SK-N-SH (cell line): ENCODE measurements at regions not wholly inside any gene's neighbourhood (a gene's known extent, or its start where the extent isn't known, plus 50 kb on each side); places are given as distances from the start of the nearest gene placed in this dataset.

Experiments used
- CTCF ChIA-PET: fragments of 300-600, 350-600 bp; formaldehyde crosslinking; extraction: SDS; loops from one replicate; lab custom pipeline; 2021; lab: Yijun Ruan, JAX
- POLR2A ChIA-PET: fragments of 350-600 bp; sonication (Branson Sonifier 250); formaldehyde crosslinking; extraction: SDS; loops from one replicate; lab custom pipeline; 2020; ENCODE audit warnings: antibody characterized with exemption, inconsistent platforms; lab: Yijun Ruan, JAX
- DNase-seq: peaks from one replicate; pipeline ENCODE4 v3.0.0; 2012
- H2AFZ ChIP-seq: fragments of 200-600 bp; sonication (generic); 2 replicates; pipeline ENCODE4 v1.8.1; 2016; ENCODE audit warnings: antibody characterized with exemption, mild to moderate bottlenecking, low read depth
- H3F3A ChIP-seq: fragments of 200-600 bp; sonication (generic); replicated peaks from 2 replicates; pipeline ENCODE3; 2016; ENCODE audit warnings: antibody characterized with exemption, mild to moderate bottlenecking; ENCODE audit not compliant: insufficient read depth
- H3K27ac ChIP-seq, 2 experiments: fragments of 200-500 bp in 1 of 2; fragments of 200-600 bp in 1 of 2; sonication (Bioruptor generic) in 1 of 2; sonication (generic), shearing (Covaris generic) in 1 of 2; 2 replicates each; pipeline versions ENCODE4 v1.5.1 to v1.6.1; 2014 to 2016; ENCODE audit warnings: low read depth in 2 of 2, inconsistent platforms in 1 of 2, low read length in 1 of 2, mild to moderate bottlenecking in 1 of 2, mixed read lengths in 1 of 2
- H3K27me3 ChIP-seq: fragments of 200-600 bp; sonication (generic), shearing (Covaris generic); 2 replicates; pipeline ENCODE4 v1.6.1; 2016; ENCODE audit warnings: mixed run types; ENCODE audit not compliant: insufficient read depth
- H3K36me3 ChIP-seq, 2 experiments: fragments of 200-500 bp in 1 of 2; fragments of 200-600 bp in 1 of 2; sonication (Bioruptor generic) in 1 of 2; sonication (generic) in 1 of 2; replicated peaks in 1 of 2; 2 replicates each; pipeline versions ENCODE3 to v1.5.1; 2014 to 2016; ENCODE audit warnings: low read length in 1 of 2, mild to moderate bottlenecking in 1 of 2; ENCODE audit not compliant: insufficient read depth in 2 of 2, control insufficient read depth in 1 of 2
- H3K4me1 ChIP-seq, 2 experiments: fragments of 200-500 bp in 1 of 2; fragments of 200-600 bp in 1 of 2; sonication (Bioruptor generic) in 1 of 2; sonication (generic), shearing (Covaris generic) in 1 of 2; 2 replicates each; pipeline versions ENCODE4 v1.5.1 to v1.6.1; 2014 to 2016; ENCODE audit warnings: low read depth in 1 of 2, low read length in 1 of 2, mixed run types in 1 of 2; ENCODE audit not compliant: insufficient read depth in 2 of 2, control insufficient read depth in 1 of 2
- H3K4me2 ChIP-seq: fragments of 200-600 bp; sonication (generic), shearing (Covaris generic); 2 replicates; pipeline ENCODE4 v1.6.1; 2017; ENCODE audit warnings: mixed run types
- H3K4me3 ChIP-seq, 2 experiments: fragments of 200-500 bp in 1 of 2; fragments of 200-600 bp in 1 of 2; sonication (Bioruptor generic) in 1 of 2; sonication (generic), shearing (Covaris generic) in 1 of 2; 2 replicates each; pipeline versions ENCODE4 v1.5.1 to v1.8.1; 2014 to 2016; ENCODE audit warnings: low read depth in 2 of 2, inconsistent platforms in 1 of 2, low read length in 1 of 2, mild to moderate bottlenecking in 1 of 2, mixed read lengths in 1 of 2, moderate library complexity in 1 of 2
- H3K79me2 ChIP-seq: fragments of 200-600 bp; sonication (generic); 2 replicates; pipeline ENCODE4 v1.8.1; 2017; ENCODE audit warnings: mild to moderate bottlenecking; ENCODE audit not compliant: insufficient read depth
- H3K9ac ChIP-seq: fragments of 200-600 bp; sonication (generic); 2 replicates; pipeline ENCODE4 v1.6.1; 2017; ENCODE audit warnings: mixed run types
- H3K9me2 ChIP-seq: fragments of 200-600 bp; sonication (generic); 2 replicates; pipeline ENCODE4 v1.6.1; 2017; ENCODE audit warnings: mixed run types
- H3K9me3 ChIP-seq: fragments of 200-600 bp; sonication (generic); 2 replicates; pipeline ENCODE4 v1.6.1; 2017; ENCODE audit warnings: mixed run types, mild to moderate bottlenecking, moderate library complexity
- H4K20me1 ChIP-seq: fragments of 200-600 bp; sonication (generic); 2 replicates; pipeline ENCODE4 v1.6.1; 2017; ENCODE audit warnings: mild to moderate bottlenecking, mixed run types; ENCODE audit not compliant: insufficient read depth
- EP300 ChIP-seq, 2 experiments: IDR thresholded peaks; 2 replicates each; pipeline versions ENCODE4 v1.4.0 to v1.6.1; 2012; ENCODE audit warnings: borderline replicate concordance in 1 of 2, low read depth in 1 of 2, low read length in 1 of 2
- FOXM1 ChIP-seq: IDR thresholded peaks from 2 replicates; pipeline ENCODE4 v1.4.0; 2012; ENCODE audit warnings: low read depth, mild to moderate bottlenecking
- GABPA ChIP-seq: IDR thresholded peaks from 2 replicates; pipeline ENCODE4 v1.4.0; 2012; ENCODE audit warnings: low read depth, mild to moderate bottlenecking
- MEF2A ChIP-seq: IDR thresholded peaks from 2 replicates; pipeline ENCODE4 v1.4.0; 2012; ENCODE audit warnings: low read depth, borderline replicate concordance
- MXI1 ChIP-seq: IDR thresholded peaks from 2 replicates; pipeline ENCODE4 v1.6.1; 2012; ENCODE audit warnings: mild to moderate bottlenecking, low read depth, low read length, improper control_type of control experiment
- NFIC ChIP-seq: IDR thresholded peaks from 2 replicates; pipeline ENCODE4 v1.4.0; 2012; ENCODE audit warnings: borderline replicate concordance
- NRF1 ChIP-seq: IDR thresholded peaks from 2 replicates; pipeline ENCODE4 v1.6.1; 2012; ENCODE audit warnings: low read depth, mild to moderate bottlenecking, low read length
- RCOR1 ChIP-seq: fragments of 150-350 bp; IDR thresholded peaks from 2 replicates; pipeline ENCODE4 v1.6.1; 2017; ENCODE audit warnings: antibody characterized with exemption, low read length
- RXRA ChIP-seq: IDR thresholded peaks from 2 replicates; pipeline ENCODE4 v1.4.0; 2012; ENCODE audit warnings: low read depth, mild to moderate bottlenecking, borderline replicate concordance
- SIN3A ChIP-seq: IDR thresholded peaks from 2 replicates; pipeline ENCODE4 v1.6.1; 2012; ENCODE audit warnings: low read depth, mild to moderate bottlenecking, low read length, moderate library complexity, borderline replicate concordance
- WGBS: methylation state at CpG from one replicate; pipeline ENCODE4 v1.1.6; 2017; ENCODE audit warnings: low lambda C conversion rate; 5-methylcytosine and 5-hydroxymethylcytosine counted together
- TF ChIP-seq, protein P1 (sequence below): IDR thresholded peaks from 2 replicates; pipeline ENCODE4 v1.6.1; 2012; ENCODE audit warnings: mild to moderate bottlenecking, low read depth, low read length, moderate library complexity
- TF ChIP-seq, protein P2 (sequence below): fragments of 200-600 bp; sonication (generic); IDR thresholded peaks from 2 replicates; pipeline ENCODE4 v1.6.1; 2017; ENCODE audit warnings: antibody characterized with exemption, mild to moderate bottlenecking, moderate library complexity

- Histone ChIP-seq H3K9me3 (no peaks in the 10 kb centered on the region), H3K36me3 (no peaks in the 10 kb centered on the region), H3K27ac (no peak overlapping the region), H3K27me3 (no peaks in the 10 kb centered on the region), H3F3A (no peaks in the 10 kb centered on the region), H3K79me2 (no peaks in the 10 kb centered on the region), H3K4me1 (peaks cover under 1 to 8% of the 10 kb centered on the region in 2 experiments; a peak in 1 of 4 replicates), H3K4me3 (no peak overlapping the region)
- POLR2A ChIA-PET = interaction anchor here (1.2 kb wide), 1 partner anchor 13 kb away, joined by 3 read pairs; no protein-coding TSS in a partner anchor
- CTCF ChIA-PET = interaction anchor here (0.9 to 2.0 kb wide), 5 partner anchors 15 to 237 kb away, joined by 3 to 7 read pairs (median 4); no protein-coding TSS in a partner anchor
- no peak for DNase-seq
- TF ChIP-seq, protein P1, sequence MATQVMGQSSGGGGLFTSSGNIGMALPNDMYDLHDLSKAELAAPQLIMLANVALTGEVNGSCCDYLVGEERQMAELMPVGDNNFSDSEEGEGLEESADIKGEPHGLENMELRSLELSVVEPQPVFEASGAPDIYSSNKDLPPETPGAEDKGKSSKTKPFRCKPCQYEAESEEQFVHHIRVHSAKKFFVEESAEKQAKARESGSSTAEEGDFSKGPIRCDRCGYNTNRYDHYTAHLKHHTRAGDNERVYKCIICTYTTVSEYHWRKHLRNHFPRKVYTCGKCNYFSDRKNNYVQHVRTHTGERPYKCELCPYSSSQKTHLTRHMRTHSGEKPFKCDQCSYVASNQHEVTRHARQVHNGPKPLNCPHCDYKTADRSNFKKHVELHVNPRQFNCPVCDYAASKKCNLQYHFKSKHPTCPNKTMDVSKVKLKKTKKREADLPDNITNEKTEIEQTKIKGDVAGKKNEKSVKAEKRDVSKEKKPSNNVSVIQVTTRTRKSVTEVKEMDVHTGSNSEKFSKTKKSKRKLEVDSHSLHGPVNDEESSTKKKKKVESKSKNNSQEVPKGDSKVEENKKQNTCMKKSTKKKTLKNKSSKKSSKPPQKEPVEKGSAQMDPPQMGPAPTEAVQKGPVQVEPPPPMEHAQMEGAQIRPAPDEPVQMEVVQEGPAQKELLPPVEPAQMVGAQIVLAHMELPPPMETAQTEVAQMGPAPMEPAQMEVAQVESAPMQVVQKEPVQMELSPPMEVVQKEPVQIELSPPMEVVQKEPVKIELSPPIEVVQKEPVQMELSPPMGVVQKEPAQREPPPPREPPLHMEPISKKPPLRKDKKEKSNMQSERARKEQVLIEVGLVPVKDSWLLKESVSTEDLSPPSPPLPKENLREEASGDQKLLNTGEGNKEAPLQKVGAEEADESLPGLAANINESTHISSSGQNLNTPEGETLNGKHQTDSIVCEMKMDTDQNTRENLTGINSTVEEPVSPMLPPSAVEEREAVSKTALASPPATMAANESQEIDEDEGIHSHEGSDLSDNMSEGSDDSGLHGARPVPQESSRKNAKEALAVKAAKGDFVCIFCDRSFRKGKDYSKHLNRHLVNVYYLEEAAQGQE = no peak
- no peak for TF ChIP-seq SIN3A
- TF ChIP-seq NRF1 = no peak
- no peak for TF ChIP-seq EP300 (IDR thresholded peaks at IDR 0.05; ENCODE audit: borderline replicate concordance in 1 of 2, low read depth in 1 of 2, low read length in 1 of 2)
- no peak for TF ChIP-seq MEF2A
- TF ChIP-seq RXRA = no peak
- TF ChIP-seq MXI1 = no peak
- no peak for TF ChIP-seq NFIC
- no peak for TF ChIP-seq GABPA
- TF ChIP-seq, protein P2, sequence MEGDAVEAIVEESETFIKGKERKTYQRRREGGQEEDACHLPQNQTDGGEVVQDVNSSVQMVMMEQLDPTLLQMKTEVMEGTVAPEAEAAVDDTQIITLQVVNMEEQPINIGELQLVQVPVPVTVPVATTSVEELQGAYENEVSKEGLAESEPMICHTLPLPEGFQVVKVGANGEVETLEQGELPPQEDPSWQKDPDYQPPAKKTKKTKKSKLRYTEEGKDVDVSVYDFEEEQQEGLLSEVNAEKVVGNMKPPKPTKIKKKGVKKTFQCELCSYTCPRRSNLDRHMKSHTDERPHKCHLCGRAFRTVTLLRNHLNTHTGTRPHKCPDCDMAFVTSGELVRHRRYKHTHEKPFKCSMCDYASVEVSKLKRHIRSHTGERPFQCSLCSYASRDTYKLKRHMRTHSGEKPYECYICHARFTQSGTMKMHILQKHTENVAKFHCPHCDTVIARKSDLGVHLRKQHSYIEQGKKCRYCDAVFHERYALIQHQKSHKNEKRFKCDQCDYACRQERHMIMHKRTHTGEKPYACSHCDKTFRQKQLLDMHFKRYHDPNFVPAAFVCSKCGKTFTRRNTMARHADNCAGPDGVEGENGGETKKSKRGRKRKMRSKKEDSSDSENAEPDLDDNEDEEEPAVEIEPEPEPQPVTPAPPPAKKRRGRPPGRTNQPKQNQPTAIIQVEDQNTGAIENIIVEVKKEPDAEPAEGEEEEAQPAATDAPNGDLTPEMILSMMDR = no peak
- TF ChIP-seq RCOR1 = no peak
- no peak for TF ChIP-seq FOXM1
- TF ChIP-seq, all 33 proteins: peak for 0
- WGBS = 62% methylated on average over 4 of the region's 4 CpGs
- Histone ChIP-seq H3K9me2 (no peaks in the 10 kb centered on the region), H4K20me1 (no peaks in the 10 kb centered on the region), H3K9ac (no peak overlapping the region), H2AFZ (no peak overlapping the region), H3K4me2 (no peak overlapping the region)
Measured at GRCh38 chr17:72302735-72303134, 181.9 kb downstream of the SOX9 start.
